Fibroblast of lung (primary cell): ENCODE measurements at regions not wholly inside any gene's neighbourhood (a gene's known extent, or its start where the extent isn't known, plus 50 kb on each side); places are given as distances from the start of the nearest gene placed in this dataset.

ENCODE experiments used
- DNase-seq, 2 donors: peaks; one replicate each; pipeline versions ENCODE4 v3.0.0 to v3.0.0-alpha.2; 2010; ENCODE audit warnings: low read depth in 2 of 2
- H2AFZ ChIP-seq: 2 replicates; pipeline ENCODE4 v1.5.1; 2012; ENCODE audit warnings: low read length, control low read depth, inconsistent platforms
- H3K27ac ChIP-seq: 2 replicates; pipeline ENCODE4 v1.5.1; 2011; ENCODE audit warnings: low read length, control low read depth; ENCODE audit not compliant: insufficient read depth
- H3K27me3 ChIP-seq: 2 replicates; pipeline ENCODE4 v1.5.1; 2011; ENCODE audit warnings: mild to moderate bottlenecking, low read length; ENCODE audit not compliant: control insufficient read depth, insufficient read depth
- H3K36me3 ChIP-seq: 2 replicates; pipeline ENCODE4 v1.5.1; 2011; ENCODE audit warnings: low read length; ENCODE audit not compliant: control insufficient read depth, insufficient read depth
- H3K4me1 ChIP-seq: 2 replicates; pipeline ENCODE4 v1.5.1; 2011; ENCODE audit warnings: low read length; ENCODE audit not compliant: control insufficient read depth, insufficient read depth; ENCODE audit errors: extremely low read depth
- H3K4me2 ChIP-seq: 2 replicates; pipeline ENCODE4 v1.5.1; 2011; ENCODE audit warnings: low read length, control low read depth; ENCODE audit not compliant: insufficient read depth; ENCODE audit errors: extremely low read depth
- H3K4me3 ChIP-seq, 4 experiments: fragments of 200-600 bp in 1 of 4; sonication (generic) in 1 of 4; replicated peaks in 1 of 4; 2 replicates each; pipeline ENCODE4 v1.5.1; 2011 to 2016; ENCODE audit warnings: low read length in 4 of 4, low read depth in 3 of 4, mild to moderate bottlenecking in 3 of 4, control low read depth in 2 of 4, inconsistent platforms in 1 of 4, mixed read lengths in 1 of 4; ENCODE audit not compliant: insufficient read depth in 1 of 4; ENCODE audit errors: control extremely low read depth in 1 of 4
- H3K79me2 ChIP-seq: 2 replicates; pipeline ENCODE4 v1.5.1; 2012; ENCODE audit warnings: mild to moderate bottlenecking, low read length, inconsistent platforms; ENCODE audit not compliant: control insufficient read depth, insufficient read depth
- H3K9ac ChIP-seq: 2 replicates; pipeline ENCODE4 v1.5.1; 2011; ENCODE audit warnings: mild to moderate bottlenecking, low read length, control low read depth; ENCODE audit not compliant: insufficient read depth
- H3K9me3 ChIP-seq: 2 replicates; pipeline ENCODE4 v1.5.1; 2012; ENCODE audit warnings: low read depth, low read length; ENCODE audit not compliant: control insufficient read depth, insufficient read depth
- H4K20me1 ChIP-seq: 2 replicates; pipeline ENCODE4 v1.5.1; 2011; ENCODE audit warnings: low read length; ENCODE audit not compliant: control insufficient read depth, insufficient read depth; ENCODE audit errors: extremely low read depth
- CTCF ChIP-seq, 2 donors: IDR thresholded peaks in 1 of 2; conservative IDR thresholded peaks in 1 of 2; 1 replicate in 1 of 2; 2 replicates in 1 of 2; pipeline ENCODE4 v1.5.1; 2011 to 2012; ENCODE audit warnings: low read length in 2 of 2, control low read depth in 1 of 2, inconsistent platforms in 1 of 2, low read depth in 1 of 2, mild to moderate bottlenecking in 1 of 2
- EZH2 ChIP-seq: IDR thresholded peaks from 2 replicates; pipeline ENCODE4 v1.5.1; 2012; ENCODE audit warnings: low read length, control low read depth, mild to moderate bottlenecking; ENCODE audit errors: missing control alignments

- H3K4me2 ChIP-seq = no peak overlapping the region
- H3K79me2 ChIP-seq = no peaks in the 10 kb centered on the region
- no peak overlapping the region for H3K9ac ChIP-seq
- no peaks in the 10 kb centered on the region for H3K27me3 ChIP-seq
- H3K27ac ChIP-seq = no peak overlapping the region
- no peaks in the 10 kb centered on the region for H3K4me1 ChIP-seq
- H4K20me1 ChIP-seq = no peaks in the 10 kb centered on the region
- H3K9me3 ChIP-seq = no peaks in the 10 kb centered on the region
- no peak overlapping the region for H2AFZ ChIP-seq
- no peak overlapping the region for H3K4me3 ChIP-seq
- DNase-seq = no peak
- no peaks in the 10 kb centered on the region for H3K36me3 ChIP-seq
- TF ChIP-seq EZH2 = no peak
- TF ChIP-seq CTCF (conservative IDR thresholded peaks at IDR 0.05 in 1 of 2, IDR thresholded peaks at IDR 0.05 in 1 of 2; ENCODE audit: low read depth in 1 of 2, low read length in 2 of 2) = no peak
These were observed 2220.7 kb upstream of the C9orf72 start for GRCh38 chr9:29793970-29794369.

- Histone ChIP-seq H2AFZ (no peak overlapping the region), H3K27ac (no peak overlapping the region), H3K4me3 (no peak overlapping the region), H4K20me1 (no peaks in the 10 kb centered on the region), H3K9ac (no peak overlapping the region), H3K79me2 (no peaks in the 10 kb centered on the region), H3K4me1 (no peaks in the 10 kb centered on the region), H3K4me2 (no peak overlapping the region), H3K9me3 (no peaks in the 10 kb centered on the region), H3K36me3 (no peaks in the 10 kb centered on the region), H3K27me3 (no peaks in the 10 kb centered on the region)
- TF ChIP-seq CTCF (conservative IDR thresholded peaks at IDR 0.05 in 1 of 2, IDR thresholded peaks at IDR 0.05 in 1 of 2; ENCODE audit: low read depth in 1 of 2, low read length in 2 of 2) (no peak), EZH2 (no peak)
- no peak for DNase-seq
These were observed 2223.1 kb upstream of the C9orf72 start for GRCh38 chr9:29796291-29796952.

- H3K4me2 ChIP-seq = no peak overlapping the region
- no peak overlapping the region for H2AFZ ChIP-seq
- no peak overlapping the region for H3K9ac ChIP-seq
- no peaks in the 10 kb centered on the region for H3K36me3 ChIP-seq
- no peaks in the 10 kb centered on the region for H3K9me3 ChIP-seq
- H3K4me3 ChIP-seq = no peak overlapping the region
- no peak overlapping the region for H3K27ac ChIP-seq
- no peak for DNase-seq
- no peaks in the 10 kb centered on the region for H3K27me3 ChIP-seq
- H3K4me1 ChIP-seq = no peaks in the 10 kb centered on the region
- no peaks in the 10 kb centered on the region for H4K20me1 ChIP-seq
- no peaks in the 10 kb centered on the region for H3K79me2 ChIP-seq
- no peak for TF ChIP-seq CTCF (conservative IDR thresholded peaks at IDR 0.05 in 1 of 2, IDR thresholded peaks at IDR 0.05 in 1 of 2; ENCODE audit: low read depth in 1 of 2, low read length in 2 of 2)
- TF ChIP-seq EZH2 = no peak
These were observed 2225.3 kb upstream of the C9orf72 start for GRCh38 chr9:29798599-29798998.
